ENCODE measurements at regions not wholly inside any gene's neighbourhood (a gene's known extent, or its start where the extent isn't known, plus 50 kb on each side); places are given as distances from the start of the nearest gene placed in this dataset.
"Not testable (repeated sequence)": the region's sequence is repeated elsewhere in the genome, so short reads cannot be mapped to it uniquely, and the experiment has no call there.

GRCh38 chr18:46236156-46236555 is 132.0 kb downstream of the HAUS1 start:
- Histone ChIP-seq H3F3A (ENCODE audit: insufficient read depth) (no peaks in the 10 kb centered on the region; the same call in 1 of the 2 replicates), H3K9me2 (ENCODE audit: insufficient read depth) (no peaks in the 10 kb centered on the region), H3K4me3 (no peak overlapping the region), H3K4me2 (ENCODE audit: unreplicated experiment) (no peak overlapping the region), H3K9ac (no peak overlapping the region), H3K4me1 (ENCODE audit: insufficient read depth) (peaks cover 19% of the 10 kb centered on the region), H4K20me1 (ENCODE audit: insufficient read depth) (no peaks in the 10 kb centered on the region), H3K27me3 (replicated peaks; ENCODE audit: insufficient read depth) (no peaks in the 10 kb centered on the region), H2AFZ (no peak overlapping the region), H3K9me3 (ENCODE audit: low read depth) (no peaks in the 10 kb centered on the region), H3K79me2 (ENCODE audit: insufficient read depth) (peaks cover 83% of the 10 kb centered on the region), H3K27ac (no peak overlapping the region), H3K36me3 (ENCODE audit: low read depth) (no peaks in the 10 kb centered on the region)
- DNase-seq, result no peak
- in situ Hi-C loops (cut with MboI), result no loop called here
- 76 to 84% methylated on average over 4 of the region's 4 CpGs for WGBS, 2 experiments (ENCODE audit: low coverage in 1 of 2, low lambda C conversion rate in 2 of 2, missing lambda C conversion rate in 2 of 2)
- TF ChIP-seq EZH2 (IDR thresholded peaks at IDR 0.05; ENCODE audit: insufficient read depth, poor library complexity, severe bottlenecking) (no peak), EZH2phosphoT487 (IDR thresholded peaks at IDR 0.05; ENCODE audit: insufficient read depth, low read depth) (no peak)

GRCh38 chr18:46237891-46238290 is 133.7 kb downstream of the HAUS1 start:
- H3K79me2 ChIP-seq (ENCODE audit: insufficient read depth), result peaks cover 82% of the 10 kb centered on the region
- H3F3A ChIP-seq (ENCODE audit: insufficient read depth), result no peaks in the 10 kb centered on the region; the same call in 1 of the 2 replicates
- H3K4me1 ChIP-seq (ENCODE audit: insufficient read depth), result peaks cover 23% of the 10 kb centered on the region
- 97 to 100% methylated on average over 1 of the region's 1 CpG for WGBS, 2 experiments (ENCODE audit: low coverage in 1 of 2, low lambda C conversion rate in 2 of 2, missing lambda C conversion rate in 2 of 2)
- no peaks in the 10 kb centered on the region for H3K9me3 ChIP-seq (ENCODE audit: low read depth)
- H2AFZ ChIP-seq, result no peak overlapping the region
- no peaks in the 10 kb centered on the region for H3K36me3 ChIP-seq (ENCODE audit: low read depth)
- no peaks in the 10 kb centered on the region for H3K27me3 ChIP-seq (replicated peaks; ENCODE audit: insufficient read depth)
- DNase-seq, result no peak
- H4K20me1 ChIP-seq (ENCODE audit: insufficient read depth), result no peaks in the 10 kb centered on the region; the same call in 1 of the 2 replicates
- TF ChIP-seq EZH2 (IDR thresholded peaks at IDR 0.05; ENCODE audit: insufficient read depth, poor library complexity, severe bottlenecking), result no peak
- TF ChIP-seq EZH2phosphoT487 (IDR thresholded peaks at IDR 0.05; ENCODE audit: insufficient read depth, low read depth), result no peak
- H3K9ac ChIP-seq, result no peak overlapping the region
- in situ Hi-C loops (cut with MboI), result no loop called here
- no peak overlapping the region for H3K4me2 ChIP-seq (ENCODE audit: unreplicated experiment)
- no peak overlapping the region for H3K27ac ChIP-seq
- H3K4me3 ChIP-seq, result no peak overlapping the region
- H3K9me2 ChIP-seq (ENCODE audit: insufficient read depth), result no peaks in the 10 kb centered on the region

- Histone ChIP-seq H3K4me1 (ENCODE audit: insufficient read depth) (peaks cover 31% of the 10 kb centered on the region), H3K79me2 (ENCODE audit: insufficient read depth) (peaks cover 86% of the 10 kb centered on the region), H2AFZ (no peak overlapping the region), H3K9ac (no peak overlapping the region), H3K4me3 (no peak overlapping the region), H3K9me2 (ENCODE audit: insufficient read depth) (no peaks in the 10 kb centered on the region), H3K27ac (no peak overlapping the region), H4K20me1 (ENCODE audit: insufficient read depth) (no peaks in the 10 kb centered on the region; the same call in 1 of the 2 replicates), H3K9me3 (ENCODE audit: low read depth) (no peaks in the 10 kb centered on the region), H3F3A (ENCODE audit: insufficient read depth) (no peaks in the 10 kb centered on the region; the same call in 1 of the 2 replicates), H3K36me3 (ENCODE audit: low read depth) (no peaks in the 10 kb centered on the region), H3K27me3 (replicated peaks; ENCODE audit: insufficient read depth) (no peaks in the 10 kb centered on the region), H3K4me2 (ENCODE audit: unreplicated experiment) (peak overlapping the region; percentile 21)
- TF ChIP-seq EZH2 (IDR thresholded peaks at IDR 0.05; ENCODE audit: insufficient read depth, poor library complexity, severe bottlenecking) (no peak), EZH2phosphoT487 (IDR thresholded peaks at IDR 0.05; ENCODE audit: insufficient read depth, low read depth) (no peak)
- no peak for DNase-seq
- in situ Hi-C loops (cut with MboI), result no loop called here
Observed at GRCh38 chr18:46239549-46239948, 135.4 kb downstream of the HAUS1 start.

DNA sequence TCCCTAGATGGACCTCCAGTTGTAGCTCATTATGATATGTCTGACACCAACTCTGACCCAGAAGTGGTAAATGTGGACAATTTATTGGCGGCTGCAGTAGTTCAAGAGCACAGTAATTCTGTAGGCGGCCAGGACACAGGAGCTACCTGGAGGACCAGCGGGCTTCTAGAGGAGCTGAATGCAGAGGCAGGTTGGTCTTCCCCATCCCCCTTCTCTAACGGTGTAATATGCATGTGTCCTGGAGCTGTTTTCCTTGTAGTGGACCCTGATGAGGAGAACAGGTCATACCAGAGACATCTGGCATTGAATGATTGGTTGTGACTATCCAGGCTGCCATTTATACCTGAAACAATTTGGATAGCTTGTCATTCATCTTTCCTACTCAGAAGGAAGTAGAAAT is 135.8 kb downstream of the HAUS1 start:
- in situ Hi-C loops (cut with MboI), result no loop called here
- H3K36me3 ChIP-seq (ENCODE audit: low read depth), result no peaks in the 10 kb centered on the region
- no peaks in the 10 kb centered on the region for H3K9me2 ChIP-seq (ENCODE audit: insufficient read depth)
- no peak overlapping the region for H3K4me3 ChIP-seq
- 76 to 81% methylated on average over 4 of the region's 4 CpGs for WGBS, 2 experiments (ENCODE audit: low coverage in 1 of 2, low lambda C conversion rate in 2 of 2, missing lambda C conversion rate in 2 of 2)
- TF ChIP-seq EZH2phosphoT487 (IDR thresholded peaks at IDR 0.05; ENCODE audit: insufficient read depth, low read depth), result no peak
- TF ChIP-seq EZH2 (IDR thresholded peaks at IDR 0.05; ENCODE audit: insufficient read depth, poor library complexity, severe bottlenecking), result no peak
- H3K9me3 ChIP-seq (ENCODE audit: low read depth), result no peaks in the 10 kb centered on the region
- DNase-seq, result no peak
- H3K4me2 ChIP-seq (ENCODE audit: unreplicated experiment), result peak overlapping the region; percentile 21
- H3K9ac ChIP-seq, result no peak overlapping the region
- peaks cover 31% of the 10 kb centered on the region for H3K4me1 ChIP-seq (ENCODE audit: insufficient read depth)
- H2AFZ ChIP-seq, result no peak overlapping the region
- H4K20me1 ChIP-seq (ENCODE audit: insufficient read depth), result no peaks in the 10 kb centered on the region; the same call in 1 of the 2 replicates
- no peaks in the 10 kb centered on the region; the same call in 1 of the 2 replicates for H3F3A ChIP-seq (ENCODE audit: insufficient read depth)
- H3K79me2 ChIP-seq (ENCODE audit: insufficient read depth), result peaks cover 86% of the 10 kb centered on the region
- no peaks in the 10 kb centered on the region for H3K27me3 ChIP-seq (replicated peaks; ENCODE audit: insufficient read depth)
- H3K27ac ChIP-seq, result no peak overlapping the region

GRCh38 chr18:46241393-46241792 is 137.2 kb downstream of the HAUS1 start:
- 91 to 98% methylated on average over 7 of the region's 7 CpGs for WGBS, 2 experiments (ENCODE audit: low coverage in 1 of 2, low lambda C conversion rate in 2 of 2, missing lambda C conversion rate in 2 of 2)

More at GRCh38 chr18:46241393-46241792, 137.2 kb downstream of the HAUS1 start:
- H3K9ac ChIP-seq; DNase-seq; H3K27ac ChIP-seq; H3K9me2 ChIP-seq (ENCODE audit: insufficient read depth); H4K20me1 ChIP-seq (ENCODE audit: insufficient read depth); H3K9me3 ChIP-seq (ENCODE audit: low read depth); H3K27me3 ChIP-seq (replicated peaks; ENCODE audit: insufficient read depth); in situ Hi-C loops (cut with MboI); H3K36me3 ChIP-seq (ENCODE audit: low read depth); H3K4me3 ChIP-seq; H3K4me2 ChIP-seq (ENCODE audit: unreplicated experiment); H2AFZ ChIP-seq; H3F3A ChIP-seq (ENCODE audit: insufficient read depth): not testable (repeated sequence)
- Histone ChIP-seq H3K79me2 (ENCODE audit: insufficient read depth) (peaks cover 85% of the 10 kb centered on the region), H3K4me1 (ENCODE audit: insufficient read depth) (peaks cover 27% of the 10 kb centered on the region)
